ENCODE measurements at regions not wholly inside any gene's neighbourhood (a gene's known extent, or its start where the extent isn't known, plus 50 kb on each side); places are given as distances from the start of the nearest gene placed in this dataset.
"Not testable (repeated sequence)": the region's sequence is repeated elsewhere in the genome, so short reads cannot be mapped to it uniquely, and the experiment has no call there.

GRCh38 chr15:29522373-29523276 is 253.0 kb upstream of the NSMCE3 start:
- Histone ChIP-seq H3K36me3 (no peaks in the 10 kb centered on the region), H3K4me1 (peaks cover 11% of the 10 kb centered on the region), H3K9me3 (replicated peaks) (no peaks in the 10 kb centered on the region), H3K27ac (no peak overlapping the region), H3K4me3 (no peak overlapping the region), H3K27me3 (no peaks in the 10 kb centered on the region)
- peak; percentile 45 to 69 for DNase-seq

- Histone ChIP-seq H3K9me3 (replicated peaks) (no peaks in the 10 kb centered on the region), H3K27me3 (no peaks in the 10 kb centered on the region), H3K27ac (no peak overlapping the region), H3K36me3 (no peaks in the 10 kb centered on the region), H3K4me3 (no peak overlapping the region), H3K4me1 (peaks cover 11% of the 10 kb centered on the region)
- peak; percentile 8 to 17 for DNase-seq
Measured at GRCh38 chr15:29518442-29518841, 248.8 kb upstream of the NSMCE3 start.

GRCh38 chr15:29517829-29518228 is 248.2 kb upstream of the NSMCE3 start:
- no peak overlapping the region for H3K4me3 ChIP-seq

GRCh38 chr15:29516929-29517328 is 247.3 kb upstream of the NSMCE3 start:
- Histone ChIP-seq H3K36me3 (no peaks in the 10 kb centered on the region), H3K4me3 (no peak overlapping the region), H3K9me3 (replicated peaks) (no peaks in the 10 kb centered on the region), H3K27me3 (no peaks in the 10 kb centered on the region), H3K4me1 (no peaks in the 10 kb centered on the region; the same call in 1 of the 2 replicates), H3K27ac (no peak overlapping the region)
- no peak for DNase-seq

More at GRCh38 chr15:29517829-29518228, 248.2 kb upstream of the NSMCE3 start:
- Histone ChIP-seq H3K9me3 (replicated peaks) (no peaks in the 10 kb centered on the region), H3K4me1 (peaks cover 9% of the 10 kb centered on the region), H3K36me3 (no peaks in the 10 kb centered on the region), H3K27ac (no peak overlapping the region), H3K27me3 (no peaks in the 10 kb centered on the region)
- no peak for DNase-seq

- Histone ChIP-seq H3K4me1 (no peaks in the 10 kb centered on the region), H3K27me3 (no peaks in the 10 kb centered on the region), H3K4me3 (no peak overlapping the region), H3K36me3 (no peaks in the 10 kb centered on the region), H3K27ac (no peak overlapping the region), H3K9me3 (replicated peaks) (no peaks in the 10 kb centered on the region)
- DNase-seq, result no peak
Measured at GRCh38 chr15:29514926-29515325, 245.3 kb upstream of the NSMCE3 start.

GRCh38 chr15:29511663-29512062 is 242.0 kb upstream of the NSMCE3 start:
- H3K27ac ChIP-seq, result no peak overlapping the region
- H3K27me3 ChIP-seq, result no peaks in the 10 kb centered on the region
- H3K9me3 ChIP-seq (replicated peaks), result no peaks in the 10 kb centered on the region
- no peak overlapping the region for H3K4me3 ChIP-seq
- no peaks in the 10 kb centered on the region for H3K36me3 ChIP-seq
- no peaks in the 10 kb centered on the region for H3K4me1 ChIP-seq
- DNase-seq, result no peak

GRCh38 chr15:29505535-29505934 is 235.9 kb upstream of the NSMCE3 start:
- not testable (repeated sequence) for H3K4me1 ChIP-seq; H3K9me3 ChIP-seq (replicated peaks); H3K4me3 ChIP-seq; H3K27ac ChIP-seq; H3K36me3 ChIP-seq; H3K27me3 ChIP-seq; DNase-seq

- DNase-seq, result no peak
- Histone ChIP-seq H3K4me1 (no peaks in the 10 kb centered on the region), H3K27ac (no peak overlapping the region), H3K4me3 (no peak overlapping the region), H3K9me3 (replicated peaks) (no peaks in the 10 kb centered on the region), H3K27me3 (no peaks in the 10 kb centered on the region), H3K36me3 (no peaks in the 10 kb centered on the region)
Measured at GRCh38 chr15:29490747-29491471, 221.3 kb upstream of the NSMCE3 start.

- no peak overlapping the region for H3K4me3 ChIP-seq
- H3K4me1 ChIP-seq, result no peaks in the 10 kb centered on the region
- DNase-seq, result no peak
- H3K9me3 ChIP-seq (replicated peaks), result no peaks in the 10 kb centered on the region
- H3K27me3 ChIP-seq, result no peaks in the 10 kb centered on the region
- no peaks in the 10 kb centered on the region for H3K36me3 ChIP-seq
- H3K27ac ChIP-seq, result no peak overlapping the region
Measured at GRCh38 chr15:29480949-29481348, 211.3 kb upstream of the NSMCE3 start.

- Histone ChIP-seq H3K4me1 (no peaks in the 10 kb centered on the region), H3K27me3 (no peaks in the 10 kb centered on the region), H3K36me3 (no peaks in the 10 kb centered on the region), H3K9me3 (replicated peaks) (no peaks in the 10 kb centered on the region), H3K4me3 (no peak overlapping the region), H3K27ac (no peak overlapping the region)
- DNase-seq, result no peak
Measured at GRCh38 chr15:29480278-29480677, 210.7 kb upstream of the NSMCE3 start.

- Histone ChIP-seq H3K4me1 (no peaks in the 10 kb centered on the region), H3K27me3 (no peaks in the 10 kb centered on the region), H3K36me3 (no peaks in the 10 kb centered on the region), H3K27ac (no peak overlapping the region), H3K9me3 (replicated peaks) (no peaks in the 10 kb centered on the region), H3K4me3 (no peak overlapping the region)
- DNase-seq, result no peak
Measured at GRCh38 chr15:29477256-29477655, 207.6 kb upstream of the NSMCE3 start.

GRCh38 chr15:29476503-29477080 is 207.0 kb upstream of the NSMCE3 start:
- Histone ChIP-seq H3K36me3 (no peaks in the 10 kb centered on the region), H3K27ac (no peak overlapping the region), H3K27me3 (no peaks in the 10 kb centered on the region), H3K4me1 (no peaks in the 10 kb centered on the region), H3K9me3 (replicated peaks) (no peaks in the 10 kb centered on the region), H3K4me3 (no peak overlapping the region)
- no peak for DNase-seq

GRCh38 chr15:29475096-29475495 is 205.5 kb upstream of the NSMCE3 start:
- DNase-seq, result no peak
- Histone ChIP-seq H3K4me3 (no peak overlapping the region), H3K4me1 (no peaks in the 10 kb centered on the region), H3K9me3 (replicated peaks) (no peaks in the 10 kb centered on the region), H3K27me3 (no peaks in the 10 kb centered on the region), H3K36me3 (no peaks in the 10 kb centered on the region), H3K27ac (no peak overlapping the region)

- H3K4me1 ChIP-seq, result no peaks in the 10 kb centered on the region
- H3K27ac ChIP-seq, result no peak overlapping the region
- H3K27me3 ChIP-seq, result no peaks in the 10 kb centered on the region
- no peaks in the 10 kb centered on the region for H3K36me3 ChIP-seq
- no peaks in the 10 kb centered on the region for H3K9me3 ChIP-seq (replicated peaks)
- H3K4me3 ChIP-seq, result no peak overlapping the region
- no peak for DNase-seq
Measured at GRCh38 chr15:29473621-29474105, 204.0 kb upstream of the NSMCE3 start.

- no peak overlapping the region for H3K27ac ChIP-seq
- H3K36me3 ChIP-seq, result no peaks in the 10 kb centered on the region
- H3K4me3 ChIP-seq, result no peak overlapping the region
- no peak for DNase-seq
- H3K9me3 ChIP-seq (replicated peaks), result no peaks in the 10 kb centered on the region
- no peaks in the 10 kb centered on the region for H3K4me1 ChIP-seq
- H3K27me3 ChIP-seq, result no peaks in the 10 kb centered on the region
Measured at GRCh38 chr15:29472901-29473445, 203.4 kb upstream of the NSMCE3 start.

Measured in SJCRH30 (cell line).